GM19463 (cell line): ENCODE measurements at regions not wholly inside any gene's neighbourhood (a gene's known extent, or its start where the extent isn't known, plus 50 kb on each side); places are given as distances from the start of the nearest gene placed in this dataset.

Experiments
- ATAC-seq: cut with Tn5 transposase; IDR thresholded peaks from one replicate; pipeline ENCODE4 v1.9.1; 2021; ENCODE audit warnings: mild to moderate bottlenecking, moderate library complexity; ENCODE audit not compliant: unreplicated experiment

GRCh38 chr11:130766650-130767565 lies 149.4 kb downstream of the SNX19 start:
- ATAC-seq = no peak

GRCh38 chr11:130769782-130770535 lies 146.3 kb downstream of the SNX19 start:
- ATAC-seq = no peak

- no peak for ATAC-seq
Observed at GRCh38 chr11:130771708-130772107, 144.6 kb downstream of the SNX19 start.

- no peak for ATAC-seq
Observed at GRCh38 chr11:130772266-130773227, 143.7 kb downstream of the SNX19 start.

- no peak for ATAC-seq
Observed at GRCh38 chr11:130773244-130773820, 142.9 kb downstream of the SNX19 start.

GRCh38 chr11:130774703-130775102 lies 141.6 kb downstream of the SNX19 start:
- ATAC-seq = no peak

- ATAC-seq = no peak
Observed at GRCh38 chr11:130775306-130776060, 140.8 kb downstream of the SNX19 start.

GRCh38 chr11:130776061-130776419 lies 140.2 kb downstream of the SNX19 start:
- ATAC-seq = no peak

- no peak for ATAC-seq
Observed at GRCh38 chr11:130778026-130778425, 138.3 kb downstream of the SNX19 start.

GRCh38 chr11:130778705-130779104 lies 137.6 kb downstream of the SNX19 start:
- no peak for ATAC-seq

GRCh38 chr11:130779267-130779666 lies 137.0 kb downstream of the SNX19 start:
- ATAC-seq = no peak

GRCh38 chr11:130779943-130780342 lies 136.3 kb downstream of the SNX19 start:
- no peak for ATAC-seq

GRCh38 chr11:130780437-130780836 lies 135.8 kb downstream of the SNX19 start:
- no peak for ATAC-seq

- ATAC-seq = no peak
Observed at GRCh38 chr11:130781931-130782330, 134.3 kb downstream of the SNX19 start.

- ATAC-seq = no peak
Observed at GRCh38 chr11:130782361-130783222, 133.7 kb downstream of the SNX19 start.

- ATAC-seq = no peak
Observed at GRCh38 chr11:130783323-130783722, 133.0 kb downstream of the SNX19 start.

GRCh38 chr11:130785380-130786116 lies 130.7 kb downstream of the SNX19 start:
- no peak for ATAC-seq

- ATAC-seq = no peak
Observed at GRCh38 chr11:130786586-130786985, 129.7 kb downstream of the SNX19 start.
